ENCODE measurements at regions not wholly inside any gene's neighbourhood (a gene's known extent, or its start where the extent isn't known, plus 50 kb on each side); places are given as distances from the start of the nearest gene placed in this dataset.
"Not testable (repeated sequence)": the region's sequence is repeated elsewhere in the genome, so short reads cannot be mapped to it uniquely, and the experiment has no call there.

GRCh38 chr17:21470422-21470821 is 94.3 kb downstream of the KCNJ12 start:
- DNase-seq (ENCODE audit: low read depth, low spot score); H3K4me3 ChIP-seq (ENCODE audit: low read depth, low read length); in situ Hi-C loops (cut with HindIII; ENCODE audit: low sequenced_read_pairs): not testable (repeated sequence)

GRCh38 chr17:21470861-21471260 is 94.7 kb downstream of the KCNJ12 start:
- TF ChIP-seq CTCF (IDR thresholded peaks at IDR 0.05; ENCODE audit: low read depth, low read length) = no peak
- in situ Hi-C loops (cut with HindIII; ENCODE audit: low sequenced_read_pairs) = no loop called here

GRCh38 chr17:21474815-21475214 is 98.7 kb downstream of the KCNJ12 start:
- no peak for TF ChIP-seq CTCF (IDR thresholded peaks at IDR 0.05; ENCODE audit: low read depth, low read length)
- in situ Hi-C loops (cut with HindIII; ENCODE audit: low sequenced_read_pairs) = no loop called here
- no peak overlapping the region for H3K4me3 ChIP-seq (ENCODE audit: low read depth, low read length)
- DNase-seq (ENCODE audit: low read depth, low spot score) = no peak

More at GRCh38 chr17:21470861-21471260, 94.7 kb downstream of the KCNJ12 start:
- DNase-seq (ENCODE audit: low read depth, low spot score) = no peak
- no peak overlapping the region for H3K4me3 ChIP-seq (ENCODE audit: low read depth, low read length)

- TF ChIP-seq CTCF (IDR thresholded peaks at IDR 0.05; ENCODE audit: low read depth, low read length) = no peak
- no peak overlapping the region for H3K4me3 ChIP-seq (ENCODE audit: low read depth, low read length)
- in situ Hi-C loops (cut with HindIII; ENCODE audit: low sequenced_read_pairs) = no loop called here
Observed at GRCh38 chr17:21475571-21475970, 99.4 kb downstream of the KCNJ12 start.

GRCh38 chr17:21476867-21477266 is 100.7 kb downstream of the KCNJ12 start:
- in situ Hi-C loops (cut with HindIII; ENCODE audit: low sequenced_read_pairs) = no loop called here

More at GRCh38 chr17:21475571-21475970, 99.4 kb downstream of the KCNJ12 start:
- no peak for DNase-seq (ENCODE audit: low read depth, low spot score)

GRCh38 chr17:21482189-21482865 is 106.2 kb downstream of the KCNJ12 start:
- DNase-seq (ENCODE audit: low read depth, low spot score) = no peak
- in situ Hi-C loops (cut with HindIII; ENCODE audit: low sequenced_read_pairs) = no loop called here
- no peak for TF ChIP-seq CTCF (IDR thresholded peaks at IDR 0.05; ENCODE audit: low read depth, low read length)
- H3K4me3 ChIP-seq (ENCODE audit: low read depth, low read length) = no peak overlapping the region

More at GRCh38 chr17:21476867-21477266, 100.7 kb downstream of the KCNJ12 start:
- no peak for DNase-seq (ENCODE audit: low read depth, low spot score)
- H3K4me3 ChIP-seq (ENCODE audit: low read depth, low read length) = no peak overlapping the region
- TF ChIP-seq CTCF (IDR thresholded peaks at IDR 0.05; ENCODE audit: low read depth, low read length) = no peak

- H3K4me3 ChIP-seq (ENCODE audit: low read depth, low read length); in situ Hi-C loops (cut with HindIII; ENCODE audit: low sequenced_read_pairs); DNase-seq (ENCODE audit: low read depth, low spot score): not testable (repeated sequence)
Observed at GRCh38 chr17:21488043-21488442, 111.9 kb downstream of the KCNJ12 start.

- TF ChIP-seq CTCF (IDR thresholded peaks at IDR 0.05; ENCODE audit: low read depth, low read length) = no peak
- in situ Hi-C loops (cut with HindIII; ENCODE audit: low sequenced_read_pairs) = no loop called here
- DNase-seq (ENCODE audit: low read depth, low spot score) = no peak
- no peak overlapping the region for H3K4me3 ChIP-seq (ENCODE audit: low read depth, low read length)
Observed at GRCh38 chr17:21493993-21494392, 117.8 kb downstream of the KCNJ12 start.

Measured in astrocyte of the spinal cord (primary cell).